ENCODE measurements at regions not wholly inside any gene's neighbourhood (a gene's known extent, or its start where the extent isn't known, plus 50 kb on each side); places are given as distances from the start of the nearest gene placed in this dataset.

DNA sequence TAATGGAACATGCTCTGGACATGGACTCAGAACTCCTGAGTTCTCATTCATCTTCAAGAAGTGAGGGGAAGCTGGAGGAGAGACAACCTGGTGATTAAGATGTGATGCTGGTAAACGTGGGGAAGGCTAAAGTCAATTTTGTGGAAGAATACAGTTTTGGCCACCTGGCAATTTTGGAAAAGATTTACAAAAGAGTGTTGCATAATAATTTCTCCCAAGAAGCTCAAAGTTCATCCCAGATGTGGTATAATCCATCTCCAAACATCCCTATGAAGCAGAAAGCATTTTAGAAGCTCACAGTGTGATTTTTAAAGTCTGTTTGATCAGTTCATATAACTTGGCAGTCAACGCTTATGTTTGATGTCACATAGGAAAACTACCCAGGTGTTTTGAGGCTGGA lies 208.7 kb downstream of the LMX1A start:
- Histone ChIP-seq H3K27me3 (ENCODE audit: insufficient read depth, low read depth, low read length) (no peaks in the 10 kb centered on the region), H3K9me3 (ENCODE audit: low read length) (no peaks in the 10 kb centered on the region), H3K79me2 (replicated peaks; ENCODE audit: insufficient read depth, low read length) (no peaks in the 10 kb centered on the region), H4K20me1 (ENCODE audit: insufficient read depth) (no peaks in the 10 kb centered on the region), H3K4me2 (ENCODE audit: low read length) (no peak overlapping the region), H3K4me3 (ENCODE audit: low read length) (no peak overlapping the region), H3F3A (ENCODE audit: insufficient read depth, low read length, poor library complexity, severe bottlenecking) (no peaks in the 10 kb centered on the region), H3K36me3 (ENCODE audit: insufficient read depth, low read length) (no peaks in the 10 kb centered on the region), H3K9me2 (ENCODE audit: insufficient read depth, low read length) (no peaks in the 10 kb centered on the region), H3K27ac (ENCODE audit: low read length) (no peak overlapping the region), H2AFZ (ENCODE audit: low read depth, low read length) (no peak overlapping the region), H3K9ac (ENCODE audit: low read length) (no peak overlapping the region)
- TF ChIP-seq MXI1 (conservative IDR thresholded peaks at IDR 0.05; ENCODE audit: poor library complexity, severe bottlenecking) (no peak), POLR2AphosphoS5 (IDR thresholded peaks at IDR 0.05) (no peak), EZH2 (IDR thresholded peaks at IDR 0.05; ENCODE audit: borderline replicate concordance, insufficient read depth, low read length, poor library complexity, severe bottlenecking) (no peak), EP300 (conservative IDR thresholded peaks at IDR 0.05; ENCODE audit: poor library complexity, severe bottlenecking) (no peak), CTCF (IDR thresholded peaks at IDR 0.05; ENCODE audit: poor library complexity, severe bottlenecking) (no peak), TAF1 (IDR thresholded peaks at IDR 0.05; ENCODE audit: low read depth) (no peak), RAD21 (conservative IDR thresholded peaks at IDR 0.05) (no peak), SMC3 (conservative IDR thresholded peaks at IDR 0.05; ENCODE audit: poor library complexity) (no peak)
- TF ChIP-seq, protein P1, sequence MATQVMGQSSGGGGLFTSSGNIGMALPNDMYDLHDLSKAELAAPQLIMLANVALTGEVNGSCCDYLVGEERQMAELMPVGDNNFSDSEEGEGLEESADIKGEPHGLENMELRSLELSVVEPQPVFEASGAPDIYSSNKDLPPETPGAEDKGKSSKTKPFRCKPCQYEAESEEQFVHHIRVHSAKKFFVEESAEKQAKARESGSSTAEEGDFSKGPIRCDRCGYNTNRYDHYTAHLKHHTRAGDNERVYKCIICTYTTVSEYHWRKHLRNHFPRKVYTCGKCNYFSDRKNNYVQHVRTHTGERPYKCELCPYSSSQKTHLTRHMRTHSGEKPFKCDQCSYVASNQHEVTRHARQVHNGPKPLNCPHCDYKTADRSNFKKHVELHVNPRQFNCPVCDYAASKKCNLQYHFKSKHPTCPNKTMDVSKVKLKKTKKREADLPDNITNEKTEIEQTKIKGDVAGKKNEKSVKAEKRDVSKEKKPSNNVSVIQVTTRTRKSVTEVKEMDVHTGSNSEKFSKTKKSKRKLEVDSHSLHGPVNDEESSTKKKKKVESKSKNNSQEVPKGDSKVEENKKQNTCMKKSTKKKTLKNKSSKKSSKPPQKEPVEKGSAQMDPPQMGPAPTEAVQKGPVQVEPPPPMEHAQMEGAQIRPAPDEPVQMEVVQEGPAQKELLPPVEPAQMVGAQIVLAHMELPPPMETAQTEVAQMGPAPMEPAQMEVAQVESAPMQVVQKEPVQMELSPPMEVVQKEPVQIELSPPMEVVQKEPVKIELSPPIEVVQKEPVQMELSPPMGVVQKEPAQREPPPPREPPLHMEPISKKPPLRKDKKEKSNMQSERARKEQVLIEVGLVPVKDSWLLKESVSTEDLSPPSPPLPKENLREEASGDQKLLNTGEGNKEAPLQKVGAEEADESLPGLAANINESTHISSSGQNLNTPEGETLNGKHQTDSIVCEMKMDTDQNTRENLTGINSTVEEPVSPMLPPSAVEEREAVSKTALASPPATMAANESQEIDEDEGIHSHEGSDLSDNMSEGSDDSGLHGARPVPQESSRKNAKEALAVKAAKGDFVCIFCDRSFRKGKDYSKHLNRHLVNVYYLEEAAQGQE (IDR thresholded peaks at IDR 0.05; ENCODE audit: borderline replicate concordance), result no peak

- no peaks in the 10 kb centered on the region for H3F3A ChIP-seq (ENCODE audit: insufficient read depth, low read length, poor library complexity, severe bottlenecking)
- no peaks in the 10 kb centered on the region for H3K36me3 ChIP-seq (ENCODE audit: insufficient read depth, low read length)
- no peak overlapping the region for H3K9ac ChIP-seq (ENCODE audit: low read length)
- no peak overlapping the region for H3K27ac ChIP-seq (ENCODE audit: low read length)
- no peaks in the 10 kb centered on the region for H4K20me1 ChIP-seq (ENCODE audit: insufficient read depth)
- H2AFZ ChIP-seq (ENCODE audit: low read depth, low read length), result no peak overlapping the region
- H3K27me3 ChIP-seq (ENCODE audit: insufficient read depth, low read depth, low read length), result peaks cover 2% of the 10 kb centered on the region
- TF ChIP-seq POLR2AphosphoS5 (IDR thresholded peaks at IDR 0.05), result no peak
- peak; percentile 82 for TF ChIP-seq RAD21 (conservative IDR thresholded peaks at IDR 0.05)
- TF ChIP-seq TAF1 (IDR thresholded peaks at IDR 0.05; ENCODE audit: low read depth), result no peak
- TF ChIP-seq EP300 (conservative IDR thresholded peaks at IDR 0.05; ENCODE audit: poor library complexity, severe bottlenecking), result no peak
- TF ChIP-seq EZH2 (IDR thresholded peaks at IDR 0.05; ENCODE audit: borderline replicate concordance, insufficient read depth, low read length, poor library complexity, severe bottlenecking), result no peak
- peak; percentile 85 for TF ChIP-seq CTCF (IDR thresholded peaks at IDR 0.05; ENCODE audit: poor library complexity, severe bottlenecking)
- TF ChIP-seq MXI1 (conservative IDR thresholded peaks at IDR 0.05; ENCODE audit: poor library complexity, severe bottlenecking), result no peak
- peak; percentile 89 for TF ChIP-seq SMC3 (conservative IDR thresholded peaks at IDR 0.05; ENCODE audit: poor library complexity)
- TF ChIP-seq, protein P1 (IDR thresholded peaks at IDR 0.05; ENCODE audit: borderline replicate concordance), result no peak
- no peaks in the 10 kb centered on the region for H3K9me2 ChIP-seq (ENCODE audit: insufficient read depth, low read length)
- H3K4me3 ChIP-seq (ENCODE audit: low read length), result no peak overlapping the region
- no peaks in the 10 kb centered on the region for H3K9me3 ChIP-seq (ENCODE audit: low read length)
- H3K79me2 ChIP-seq (replicated peaks; ENCODE audit: insufficient read depth, low read length), result no peaks in the 10 kb centered on the region
- H3K4me2 ChIP-seq (ENCODE audit: low read length), result no peak overlapping the region
Observed at GRCh38 chr1:165144757-165145397, 211.6 kb downstream of the LMX1A start.
